ENCODE measurements at regions not wholly inside any gene's neighbourhood (a gene's known extent, or its start where the extent isn't known, plus 50 kb on each side); places are given as distances from the start of the nearest gene placed in this dataset.

GRCh38 chr4:137640838-137641158 lies 108.5 kb upstream of the PCDH18 start:
- TF ChIP-seq CTCF (conservative IDR thresholded peaks at IDR 0.05; ENCODE audit: low read length), result no peak
- no peak for TF ChIP-seq EZH2phosphoT487 (IDR thresholded peaks at IDR 0.05; ENCODE audit: borderline replicate concordance, low read depth, low read length)
